Erythroblast (primary cell): ENCODE measurements at regions not wholly inside any gene's neighbourhood (a gene's known extent, or its start where the extent isn't known, plus 50 kb on each side); places are given as distances from the start of the nearest gene placed in this dataset.

Source experiments
- GATA1 ChIP-seq: IDR thresholded peaks from 2 replicates; pipeline ENCODE4 v1.6.1; 2011; ENCODE audit warnings: low read depth, mild to moderate bottlenecking, control low read depth, low read length, moderate library complexity
- POLR2A ChIP-seq: IDR thresholded peaks from 2 replicates; pipeline ENCODE4 v1.6.1; 2011; ENCODE audit warnings: mild to moderate bottlenecking, low read length

GRCh38 chr5:104965006-104965405 lies 1402.4 kb upstream of the NUDT12 start:
- TF ChIP-seq POLR2A (no peak), GATA1 (no peak)
